Panc1 (cell line): ENCODE measurements at regions not wholly inside any gene's neighbourhood (a gene's known extent, or its start where the extent isn't known, plus 50 kb on each side); places are given as distances from the start of the nearest gene placed in this dataset.

Experiments
- ATAC-seq: fragments of 200-7000 bp; cut with Tn5 transposase; 2 replicates; pipeline ENCODE4 v1.9.1; 2020; ENCODE audit warnings: mild to moderate bottlenecking, moderate library complexity
- BruUV-seq: library from RNA; stranded (reverse); fragments of 400-500 nt; replicated peaks from 2 replicates; lab custom pipeline; 2021; lab: Mats Ljungman, UMichigan
- CTCF ChIA-PET: fragments of 300-600 bp; sonication (Branson Sonifier 250); formaldehyde crosslinking; loops from one replicate; lab custom pipeline; 2022; ENCODE audit warnings: antibody characterized with exemption; lab: Charles Lee
- POLR2A ChIA-PET: fragments of 300-600 bp; sonication (Branson Sonifier 250); formaldehyde crosslinking; loops from one replicate; lab custom pipeline; 2022; ENCODE audit warnings: antibody characterized with exemption; lab: Charles Lee
- DNase-seq: peaks from one replicate; pipeline ENCODE4 v3.0.0-alpha.2; 2010; ENCODE audit warnings: low read depth, low spot score
- H3K27ac ChIP-seq: 2 replicates; pipeline ENCODE4 v1.5.1; 2011; ENCODE audit warnings: mild to moderate bottlenecking, low read length, inconsistent platforms
- H3K27me3 ChIP-seq: fragments of 200-500 bp; sonication (Bioruptor generic); 2 replicates; pipeline ENCODE4 v1.6.0; 2014; ENCODE audit warnings: low read length, inconsistent platforms; ENCODE audit not compliant: control insufficient read depth, insufficient read depth
- H3K36me3 ChIP-seq: fragments of 200-500 bp; sonication (Bioruptor generic); 2 replicates; pipeline ENCODE4 v1.5.1; 2014; ENCODE audit warnings: inconsistent platforms, mild to moderate bottlenecking, low read length, moderate library complexity; ENCODE audit not compliant: control insufficient read depth, insufficient read depth
- H3K4me1 ChIP-seq: 2 replicates; pipeline ENCODE4 v1.5.1; 2011; ENCODE audit warnings: inconsistent platforms, mild to moderate bottlenecking, low read length, moderate library complexity; ENCODE audit not compliant: control insufficient read depth, insufficient read depth
- H3K4me3 ChIP-seq, 2 experiments: 2 replicates each; pipeline ENCODE4 v1.5.1; 2011 to 2012; ENCODE audit warnings: low read depth in 2 of 2, low read length in 2 of 2, mild to moderate bottlenecking in 2 of 2, inconsistent platforms in 1 of 2, moderate library complexity in 1 of 2
- H3K9me3 ChIP-seq: fragments of 200-500 bp; sonication (Bioruptor generic); 2 replicates; pipeline ENCODE4 v1.5.1; 2014; ENCODE audit warnings: low read depth, mild to moderate bottlenecking, inconsistent platforms, low read length, moderate library complexity; ENCODE audit not compliant: control insufficient read depth, insufficient read depth
- CTCF ChIP-seq: fragments of 450-650 bp; IDR thresholded peaks from 2 replicates; pipeline ENCODE4 v1.5.1; 2017; ENCODE audit warnings: mild to moderate bottlenecking
- POLR2AphosphoS5 ChIP-seq: IDR thresholded peaks from 2 replicates; pipeline ENCODE4 v1.6.1; 2012; ENCODE audit warnings: mild to moderate bottlenecking, low read depth, low read length, moderate library complexity
- REST ChIP-seq, 2 experiments: IDR thresholded peaks; 2 replicates each; pipeline ENCODE4 v1.6.1; 2011 to 2012; ENCODE audit warnings: low read depth in 2 of 2, control low read depth in 1 of 2, low read length in 1 of 2, mild to moderate bottlenecking in 1 of 2, moderate library complexity in 1 of 2; ENCODE audit not compliant: insufficient read depth in 1 of 2
- SIN3A ChIP-seq: IDR thresholded peaks from 2 replicates; pipeline ENCODE4 v1.6.1; 2012; ENCODE audit warnings: low read depth, mild to moderate bottlenecking, low read length, moderate library complexity, borderline replicate concordance; ENCODE audit not compliant: insufficient read depth
- TCF7L2 ChIP-seq: IDR thresholded peaks from 2 replicates; pipeline ENCODE4 v1.6.1; 2011; ENCODE audit warnings: mild to moderate bottlenecking, low read depth, low read length, inconsistent platforms
- in situ Hi-C: cut with HindIII; loops from 2 replicates; pipeline ENCODE4 v1.10.0; 2016; ENCODE audit warnings: low sequenced_read_pairs, low pct_unique_long_range_greater_than_20kb
- intact Hi-C: fragments of 100-400 bp; cut with micrococcal nuclease; formaldehyde crosslinking; loops from one replicate; pipeline ENCODE4 v1.10.0; 2022; ENCODE audit not compliant: unreplicated experiment

DNA sequence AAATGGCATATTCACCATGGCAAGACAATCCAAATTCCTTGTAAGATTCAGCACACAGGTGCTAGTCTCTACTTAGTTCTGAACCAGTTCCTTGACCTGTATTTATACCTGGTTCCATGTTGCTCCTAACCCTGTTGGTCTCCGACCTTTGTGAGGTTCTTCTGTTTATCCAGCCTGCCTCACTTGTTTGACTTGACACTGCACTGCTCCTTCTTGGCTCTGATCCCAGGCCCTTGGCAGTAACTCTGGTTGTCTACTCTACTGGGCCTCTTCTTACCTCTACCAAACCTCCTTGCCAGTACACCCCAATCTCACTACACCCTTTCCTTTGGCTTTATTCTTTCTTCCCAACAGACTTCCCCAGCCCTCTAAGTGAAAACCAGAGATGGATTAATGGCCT lies 419.4 kb upstream of the USP24 start:
- ChIA-PET CTCF (no interaction called here), POLR2A (no interaction called here)
- no peak overlapping the region for H3K27ac ChIP-seq
- ATAC-seq (no peak), DNase-seq (no peak)
- no peaks in the 10 kb centered on the region for H3K27me3 ChIP-seq
- intact Hi-C loops (no loop called here), in situ Hi-C loops (no loop called here)
- H3K9me3 ChIP-seq = no peaks in the 10 kb centered on the region
- H3K4me1 ChIP-seq = no peaks in the 10 kb centered on the region
- no peak overlapping the region for H3K4me3 ChIP-seq
- TF ChIP-seq REST (IDR thresholded peaks at IDR 0.05; ENCODE audit: insufficient read depth in 1 of 2, low read depth in 2 of 2, low read length in 1 of 2) (no peak), CTCF (no peak), POLR2AphosphoS5 (no peak), TCF7L2 (no peak), SIN3A (no peak)
- no peaks in the 10 kb centered on the region for H3K36me3 ChIP-seq
- BruUV-seq = no TSS peak

DNA sequence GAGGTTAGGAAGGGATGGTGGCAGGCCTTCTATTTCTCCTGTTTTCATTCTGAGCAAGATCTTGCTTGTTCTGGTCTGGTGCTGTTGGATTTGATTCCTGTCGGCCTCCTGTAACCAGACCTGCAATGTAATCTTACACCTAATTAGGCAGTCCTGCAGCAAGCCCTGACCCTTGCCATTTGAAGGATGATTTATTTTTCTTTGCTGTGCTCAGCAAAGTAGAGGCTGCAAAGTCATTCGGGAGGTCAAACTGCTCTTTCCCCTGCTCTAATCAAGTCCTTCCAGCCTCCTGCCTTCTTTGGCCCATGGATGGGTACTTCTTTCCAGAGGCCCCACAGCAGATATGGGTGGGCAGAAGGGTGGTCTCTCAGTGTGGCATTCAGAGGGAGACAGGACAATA lies 417.7 kb upstream of the USP24 start:
- POLR2A ChIA-PET = no interaction called here
- ATAC-seq (no peak), DNase-seq (no peak)
- CTCF ChIA-PET = no interaction called here
- no TSS peak for BruUV-seq
- Histone ChIP-seq H3K4me3 (no peak overlapping the region), H3K27me3 (no peaks in the 10 kb centered on the region), H3K4me1 (no peaks in the 10 kb centered on the region), H3K36me3 (no peaks in the 10 kb centered on the region), H3K9me3 (no peaks in the 10 kb centered on the region), H3K27ac (no peak overlapping the region)
- in situ Hi-C loops = no loop called here
- TF ChIP-seq SIN3A (no peak), TCF7L2 (no peak), CTCF (no peak), REST (IDR thresholded peaks at IDR 0.05; ENCODE audit: insufficient read depth in 1 of 2, low read depth in 2 of 2, low read length in 1 of 2) (no peak), POLR2AphosphoS5 (no peak)
- intact Hi-C loops = no loop called here
